Thyroid gland (tissue), 4 donors: ENCODE measurements at regions not wholly inside any gene's neighbourhood (a gene's known extent, or its start where the extent isn't known, plus 50 kb on each side); places are given as distances from the start of the nearest gene placed in this dataset.

Experiments used
- CTCF ChIP-seq, 6 experiments: fragments of 200-600 bp in 3 of 6; fragments of 450-650 bp in 3 of 6; sonication (generic) in 3 of 6; IDR thresholded peaks; one replicate each; pipeline ENCODE4 v1.5.1; 2016 to 2019; ENCODE audit warnings: antibody characterized with exemption in 6 of 6, mild to moderate bottlenecking in 2 of 6, inconsistent platforms in 1 of 6, moderate library complexity in 1 of 6
- POLR2A ChIP-seq, 2 donors: fragments of 450-650 bp; IDR thresholded peaks; one replicate each; pipeline ENCODE4 v1.6.1; 2017; ENCODE audit warnings: antibody characterized with exemption in 2 of 2, mild to moderate bottlenecking in 2 of 2, moderate library complexity in 1 of 2

GRCh38 chr11:42913731-42914130 lies 398.1 kb upstream of the API5 start:
- TF ChIP-seq CTCF (IDR thresholded peaks at IDR 0.05) (no peak), POLR2A (IDR thresholded peaks at IDR 0.05) (no peak)
